ENCODE measurements at regions not wholly inside any gene's neighbourhood (a gene's known extent, or its start where the extent isn't known, plus 50 kb on each side); places are given as distances from the start of the nearest gene placed in this dataset.
"Not testable (repeated sequence)": the region's sequence is repeated elsewhere in the genome, so short reads cannot be mapped to it uniquely, and the experiment has no call there.

DNA sequence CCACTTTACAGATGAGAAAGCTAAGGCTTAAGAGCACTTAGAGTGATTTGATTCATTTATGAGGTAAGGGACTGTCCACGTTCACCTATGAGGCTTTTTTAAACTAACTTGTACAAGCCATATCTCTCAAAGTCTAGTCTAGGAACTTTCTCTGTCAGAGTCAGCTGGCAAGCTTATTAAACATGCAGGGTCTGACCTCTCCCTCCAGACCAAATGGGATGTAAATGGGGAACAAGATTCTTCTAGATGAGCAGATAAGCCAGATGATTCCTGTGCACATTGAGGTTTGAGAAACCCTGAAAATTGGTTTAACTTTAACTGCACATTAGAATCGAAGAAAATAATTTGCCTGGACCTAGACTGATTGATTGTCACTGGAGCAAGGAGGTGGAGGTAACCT, 160.0 kb upstream of the SPRY1 start:
- Mint-ChIP-seq H3K36me3 (ENCODE audit: insufficient read depth, unreplicated experiment) (no peaks in the 10 kb centered on the region), H3K27ac (ENCODE audit: low read depth, unreplicated experiment) (no peak overlapping the region), H3K4me3 (ENCODE audit: unreplicated experiment) (no peak overlapping the region), H3K4me1 (ENCODE audit: insufficient read depth, unreplicated experiment) (peaks cover 8% of the 10 kb centered on the region), H3K9me3 (ENCODE audit: unreplicated experiment) (peaks cover 11% of the 10 kb centered on the region), H3K27me3 (ENCODE audit: insufficient read depth, unreplicated experiment) (no peaks in the 10 kb centered on the region)
- DNase-seq (ENCODE audit: unreplicated experiment), result no peak
- intact Hi-C loops (cut with micrococcal nuclease), result no loop called here
- ChIA-PET POLR2A (no interaction called here), CTCF (interaction anchor here (0.7 kb wide), 2 partner anchors 16 to 142 kb away, joined by 3 read pairs; no protein-coding TSS in a partner anchor)
- TF ChIP-seq, protein P1, sequence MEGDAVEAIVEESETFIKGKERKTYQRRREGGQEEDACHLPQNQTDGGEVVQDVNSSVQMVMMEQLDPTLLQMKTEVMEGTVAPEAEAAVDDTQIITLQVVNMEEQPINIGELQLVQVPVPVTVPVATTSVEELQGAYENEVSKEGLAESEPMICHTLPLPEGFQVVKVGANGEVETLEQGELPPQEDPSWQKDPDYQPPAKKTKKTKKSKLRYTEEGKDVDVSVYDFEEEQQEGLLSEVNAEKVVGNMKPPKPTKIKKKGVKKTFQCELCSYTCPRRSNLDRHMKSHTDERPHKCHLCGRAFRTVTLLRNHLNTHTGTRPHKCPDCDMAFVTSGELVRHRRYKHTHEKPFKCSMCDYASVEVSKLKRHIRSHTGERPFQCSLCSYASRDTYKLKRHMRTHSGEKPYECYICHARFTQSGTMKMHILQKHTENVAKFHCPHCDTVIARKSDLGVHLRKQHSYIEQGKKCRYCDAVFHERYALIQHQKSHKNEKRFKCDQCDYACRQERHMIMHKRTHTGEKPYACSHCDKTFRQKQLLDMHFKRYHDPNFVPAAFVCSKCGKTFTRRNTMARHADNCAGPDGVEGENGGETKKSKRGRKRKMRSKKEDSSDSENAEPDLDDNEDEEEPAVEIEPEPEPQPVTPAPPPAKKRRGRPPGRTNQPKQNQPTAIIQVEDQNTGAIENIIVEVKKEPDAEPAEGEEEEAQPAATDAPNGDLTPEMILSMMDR (IDR thresholded peaks at IDR 0.05; ENCODE audit: unreplicated experiment), result no peak
- no TSS peak for BruUV-seq (replicated peaks)

DNA sequence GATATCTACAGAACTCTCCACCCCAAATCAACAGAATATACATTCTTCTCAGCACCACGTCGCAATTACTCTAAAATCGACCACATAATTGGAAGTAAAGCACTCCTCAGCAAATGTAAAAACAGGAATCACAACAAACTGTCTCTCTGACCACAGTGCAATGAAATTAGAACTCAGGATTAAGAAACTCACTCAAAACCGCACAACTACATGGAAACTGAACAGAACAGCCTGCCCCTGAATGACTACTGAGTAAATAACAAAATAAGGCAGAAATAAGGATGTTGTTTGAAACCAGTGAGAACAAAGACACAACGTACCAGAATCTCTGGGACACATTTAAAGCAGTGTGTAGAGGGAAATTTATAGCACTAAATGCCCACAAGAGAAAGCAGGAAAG, 156.3 kb upstream of the SPRY1 start:
- H3K27ac Mint-ChIP-seq (ENCODE audit: low read depth, unreplicated experiment); intact Hi-C loops (cut with micrococcal nuclease); DNase-seq (ENCODE audit: unreplicated experiment); H3K27me3 Mint-ChIP-seq (ENCODE audit: insufficient read depth, unreplicated experiment); H3K4me3 Mint-ChIP-seq (ENCODE audit: unreplicated experiment); POLR2A ChIA-PET; H3K4me1 Mint-ChIP-seq (ENCODE audit: insufficient read depth, unreplicated experiment); BruUV-seq (replicated peaks); H3K36me3 Mint-ChIP-seq (ENCODE audit: insufficient read depth, unreplicated experiment): not testable (repeated sequence)
- CTCF ChIA-PET, result interaction anchor here (0.7 to 1.3 kb wide), 2 partner anchors 154 to 1450 kb away, joined by 3 read pairs; no protein-coding TSS in a partner anchor
- peaks cover 17% of the 10 kb centered on the region for H3K9me3 Mint-ChIP-seq (ENCODE audit: unreplicated experiment)

GRCh38 chr4:123243220-123243619, 153.4 kb upstream of the SPRY1 start:
- peaks cover 17% of the 10 kb centered on the region for H3K9me3 Mint-ChIP-seq (ENCODE audit: unreplicated experiment)
- H3K27ac Mint-ChIP-seq (ENCODE audit: low read depth, unreplicated experiment); H3K27me3 Mint-ChIP-seq (ENCODE audit: insufficient read depth, unreplicated experiment); BruUV-seq (replicated peaks); POLR2A ChIA-PET; intact Hi-C loops (cut with micrococcal nuclease); H3K36me3 Mint-ChIP-seq (ENCODE audit: insufficient read depth, unreplicated experiment); H3K4me3 Mint-ChIP-seq (ENCODE audit: unreplicated experiment); DNase-seq (ENCODE audit: unreplicated experiment): not testable (repeated sequence)
- CTCF ChIA-PET, result interaction anchor here (1.3 kb wide), 1 partner anchor 116 kb away, joined by 3 read pairs; no protein-coding TSS in a partner anchor
- peaks cover 13% of the 10 kb centered on the region for H3K4me1 Mint-ChIP-seq (ENCODE audit: insufficient read depth, unreplicated experiment)

DNA sequence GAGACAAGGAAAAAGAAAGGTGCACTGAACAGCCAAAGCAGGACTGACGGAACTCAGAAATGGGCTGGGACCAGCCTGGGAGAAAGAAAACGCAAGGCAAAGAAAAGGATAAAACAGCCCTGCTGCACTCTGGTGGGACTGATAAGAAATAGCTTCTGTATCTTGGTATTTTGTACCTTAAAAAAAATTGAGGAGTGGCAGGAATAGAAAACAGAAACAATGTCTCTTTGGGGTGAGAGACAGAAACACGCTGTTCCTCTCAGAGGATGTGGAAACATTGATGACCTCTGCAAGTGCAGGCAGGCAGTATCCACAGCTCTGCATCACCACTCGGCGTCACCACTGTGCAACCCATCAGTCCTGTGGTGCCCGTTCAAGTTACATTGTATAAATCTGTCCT, 152.5 kb upstream of the SPRY1 start:
- no peak overlapping the region for H3K4me3 Mint-ChIP-seq (ENCODE audit: unreplicated experiment)
- H3K9me3 Mint-ChIP-seq (ENCODE audit: unreplicated experiment), result peaks cover 11% of the 10 kb centered on the region
- H3K27ac Mint-ChIP-seq (ENCODE audit: low read depth, unreplicated experiment), result peak overlapping the region; percentile 44
- H3K4me1 Mint-ChIP-seq (ENCODE audit: insufficient read depth, unreplicated experiment), result peaks cover 22% of the 10 kb centered on the region
- TF ChIP-seq, protein P1 (IDR thresholded peaks at IDR 0.05; ENCODE audit: unreplicated experiment), result no peak
- intact Hi-C loops (cut with micrococcal nuclease), result no loop called here
- POLR2A ChIA-PET, result interaction anchor here (0.7 to 1.1 kb wide), 5 partner anchors 21 to 152 kb away, joined by 3 to 4 read pairs (median 3); no protein-coding TSS in a partner anchor
- DNase-seq (ENCODE audit: unreplicated experiment), result peak; percentile 28
- BruUV-seq (replicated peaks), result no TSS peak
- no peaks in the 10 kb centered on the region for H3K27me3 Mint-ChIP-seq (ENCODE audit: insufficient read depth, unreplicated experiment)
- CTCF ChIA-PET, result interaction anchor here (0.5 to 1.2 kb wide), 5 partner anchors 9 to 352 kb away, joined by 3 to 4 read pairs (median 4); no protein-coding TSS in a partner anchor
- no peaks in the 10 kb centered on the region for H3K36me3 Mint-ChIP-seq (ENCODE audit: insufficient read depth, unreplicated experiment)

DNA sequence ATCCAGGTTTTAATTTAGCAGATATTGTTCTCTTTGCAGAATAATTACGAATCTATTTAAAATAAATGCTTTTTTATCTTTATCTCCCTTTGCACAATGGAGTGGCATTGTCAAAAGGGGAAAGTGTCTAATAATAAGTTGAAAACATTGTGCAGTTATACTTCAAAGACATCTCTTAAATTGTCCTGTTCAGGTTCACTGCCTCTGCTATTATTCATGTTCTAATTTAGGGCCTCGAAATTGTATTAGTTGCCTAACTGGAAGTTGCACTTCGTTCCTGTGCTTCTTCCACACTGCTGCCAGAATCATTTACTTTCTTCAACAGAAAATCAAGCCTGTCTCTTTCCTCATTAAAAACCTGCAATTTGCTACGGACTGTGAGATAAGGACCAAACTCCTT, 150.5 kb upstream of the SPRY1 start:
- POLR2A ChIA-PET, result interaction anchor here (0.6 kb wide), 1 partner anchor 142 kb away, joined by 3 read pairs; no protein-coding TSS in a partner anchor
- H3K27ac Mint-ChIP-seq (ENCODE audit: low read depth, unreplicated experiment), result no peak overlapping the region
- intact Hi-C loops (cut with micrococcal nuclease), result no loop called here
- TF ChIP-seq, protein P1 (IDR thresholded peaks at IDR 0.05; ENCODE audit: unreplicated experiment), result no peak
- no TSS peak for BruUV-seq (replicated peaks)
- H3K36me3 Mint-ChIP-seq (ENCODE audit: insufficient read depth, unreplicated experiment), result no peaks in the 10 kb centered on the region
- peaks cover 10% of the 10 kb centered on the region for H3K9me3 Mint-ChIP-seq (ENCODE audit: unreplicated experiment)
- CTCF ChIA-PET, result interaction anchor here (0.6 to 1.3 kb wide), 2 partner anchors 15 to 104 kb away, joined by 3 read pairs; no protein-coding TSS in a partner anchor
- no peaks in the 10 kb centered on the region for H3K27me3 Mint-ChIP-seq (ENCODE audit: insufficient read depth, unreplicated experiment)
- no peak for DNase-seq (ENCODE audit: unreplicated experiment)
- peaks cover 36% of the 10 kb centered on the region for H3K4me1 Mint-ChIP-seq (ENCODE audit: insufficient read depth, unreplicated experiment)
- H3K4me3 Mint-ChIP-seq (ENCODE audit: unreplicated experiment), result no peak overlapping the region

Measured in MCF 10A (cell line).